Astrocyte (in vitro differentiated cells and primary cell): ENCODE measurements at regions not wholly inside any gene's neighbourhood (a gene's known extent, or its start where the extent isn't known, plus 50 kb on each side); places are given as distances from the start of the nearest gene placed in this dataset.
A peak's percentile ranks its signal among the peaks of the same experiment; 100 is the strongest.

Experiments
- DNase-seq: peaks from one replicate; pipeline ENCODE4 v3.0.0-alpha.2; 2010; ENCODE audit warnings: low read depth
- FAIRE-seq: peaks from 2 replicates; lab custom pipeline; 2011; peaks lifted over from hg19 to GRCh38; lab: Jason Lieb, UNC
- H2AFZ ChIP-seq: 2 replicates; pipeline ENCODE4 v1.6.0; 2012; ENCODE audit warnings: low read depth, low read length, inconsistent platforms
- H3K27ac ChIP-seq: 2 replicates; pipeline ENCODE4 v1.5.1; 2011; ENCODE audit warnings: low read depth, low read length, inconsistent platforms
- H3K27me3 ChIP-seq: 2 replicates; pipeline ENCODE4 v1.6.0; 2011; ENCODE audit warnings: low read length, inconsistent platforms; ENCODE audit not compliant: insufficient read depth
- H3K36me3 ChIP-seq: 2 replicates; pipeline ENCODE4 v1.5.1; 2011; ENCODE audit warnings: low read length, inconsistent platforms; ENCODE audit not compliant: insufficient read depth
- H3K4me1 ChIP-seq: 2 replicates; pipeline ENCODE4 v1.5.1; 2011; ENCODE audit warnings: low read length, inconsistent platforms; ENCODE audit not compliant: insufficient read depth
- H3K4me2 ChIP-seq: 2 replicates; pipeline ENCODE4 v1.6.0; 2012; ENCODE audit warnings: low read length, inconsistent platforms
- H3K4me3 ChIP-seq: 2 replicates; pipeline ENCODE4 v1.5.1; 2011; ENCODE audit warnings: low read depth, mild to moderate bottlenecking, low read length, inconsistent platforms; ENCODE audit not compliant: insufficient read depth
- H3K79me2 ChIP-seq: 2 replicates; pipeline ENCODE4 v1.6.0; 2012; ENCODE audit warnings: mild to moderate bottlenecking, low read length, inconsistent platforms; ENCODE audit not compliant: insufficient read depth
- H3K9ac ChIP-seq: 2 replicates; pipeline ENCODE4 v1.6.0; 2012; ENCODE audit warnings: mild to moderate bottlenecking, low read length, inconsistent platforms
- H3K9me3 ChIP-seq: 2 replicates; pipeline ENCODE4 v1.5.1; 2012; ENCODE audit warnings: low read depth, mild to moderate bottlenecking, low read length, inconsistent platforms; ENCODE audit not compliant: insufficient read depth
- H4K20me1 ChIP-seq: 2 replicates; pipeline ENCODE4 v1.6.0; 2012; ENCODE audit warnings: low read length, inconsistent platforms; ENCODE audit not compliant: insufficient read depth
- H3K27ac Mint-ChIP-seq: one replicate; pipeline ENCODE4 v1.8.0; 2021; ENCODE audit warnings: mild to moderate bottlenecking, mixed read lengths; ENCODE audit not compliant: unreplicated experiment
- H3K27me3 Mint-ChIP-seq: one replicate; pipeline ENCODE4 v1.8.0; 2021; ENCODE audit warnings: low read depth, mixed read lengths; ENCODE audit not compliant: unreplicated experiment
- H3K36me3 Mint-ChIP-seq: one replicate; pipeline ENCODE4 v1.8.0; 2021; ENCODE audit warnings: low read depth, mixed read lengths; ENCODE audit not compliant: unreplicated experiment
- H3K4me1 Mint-ChIP-seq: one replicate; pipeline ENCODE4 v1.8.0; 2021; ENCODE audit warnings: low read depth, mixed read lengths; ENCODE audit not compliant: unreplicated experiment
- H3K4me3 Mint-ChIP-seq: one replicate; pipeline ENCODE4 v1.8.0; 2021; ENCODE audit warnings: mild to moderate bottlenecking, moderate library complexity, mixed read lengths; ENCODE audit not compliant: unreplicated experiment
- H3K9me3 Mint-ChIP-seq: one replicate; pipeline ENCODE4 v1.8.0; 2021; ENCODE audit warnings: mild to moderate bottlenecking, mixed read lengths; ENCODE audit not compliant: unreplicated experiment
- EZH2 ChIP-seq: IDR thresholded peaks from 2 replicates; pipeline ENCODE4 v1.6.1; 2012; ENCODE audit warnings: mild to moderate bottlenecking, low read length, inconsistent platforms; ENCODE audit not compliant: insufficient read depth
- TF ChIP-seq, protein P1 (sequence below): IDR thresholded peaks from 2 replicates; pipeline ENCODE4 v1.5.1; 2011; ENCODE audit warnings: low read depth, mild to moderate bottlenecking, inconsistent platforms, low read length, moderate library complexity; ENCODE audit not compliant: insufficient read depth

DNA sequence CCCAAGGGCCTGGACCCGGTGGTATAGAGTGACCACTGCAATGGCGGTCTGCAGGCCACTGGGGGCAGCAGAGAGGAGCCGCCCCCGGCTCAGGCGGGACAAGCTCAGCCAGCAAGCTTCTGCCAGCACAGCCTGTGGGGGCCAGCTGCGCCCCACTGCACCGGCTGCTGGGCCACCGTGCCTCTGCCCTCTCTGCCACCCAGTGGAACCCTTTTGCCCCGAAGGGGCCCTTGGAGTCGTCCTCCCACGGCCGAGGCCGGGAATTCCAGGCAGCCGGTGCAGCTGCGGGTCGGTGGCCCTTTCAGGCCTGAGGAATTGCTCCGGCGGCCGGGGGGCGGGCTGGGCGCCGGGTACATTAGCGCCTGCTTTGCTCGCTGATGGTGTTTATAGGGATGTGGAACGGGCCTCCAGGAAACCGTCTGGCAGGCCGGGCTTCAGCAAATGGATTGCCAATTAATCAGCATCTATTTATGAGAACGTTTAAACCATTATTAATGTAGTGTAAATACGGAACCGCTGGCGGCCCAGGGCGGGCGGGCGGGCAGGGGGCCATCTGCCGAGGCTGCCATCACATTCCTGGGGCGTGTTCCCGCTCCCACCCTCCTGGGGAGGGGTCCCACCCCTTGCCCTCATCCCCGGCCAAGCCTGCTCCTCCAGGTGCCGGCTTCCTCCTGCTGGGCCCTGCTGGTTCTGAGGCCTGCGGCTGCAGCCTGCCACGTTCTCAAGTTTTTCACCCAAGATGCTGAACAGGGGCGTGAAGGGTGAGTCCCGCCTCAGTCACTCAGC is 127.4 kb downstream of the BARX1 start:
- peak; percentile 13 for DNase-seq
- no peaks in the 10 kb centered on the region for H3K4me1 ChIP-seq
- no peak overlapping the region for H3K9ac ChIP-seq
- no peaks in the 10 kb centered on the region for H3K9me3 ChIP-seq
- no peaks in the 10 kb centered on the region for H3K27me3 ChIP-seq
- no peaks in the 10 kb centered on the region for H3K36me3 Mint-ChIP-seq
- no peak overlapping the region for H3K4me3 Mint-ChIP-seq
- FAIRE-seq: no peak
- H3K79me2 ChIP-seq: no peaks in the 10 kb centered on the region
- H3K27me3 Mint-ChIP-seq: peaks cover 31% of the 10 kb centered on the region
- H3K36me3 ChIP-seq: no peaks in the 10 kb centered on the region
- no peak overlapping the region for H3K27ac Mint-ChIP-seq
- no peak for TF ChIP-seq EZH2
- TF ChIP-seq, protein P1, sequence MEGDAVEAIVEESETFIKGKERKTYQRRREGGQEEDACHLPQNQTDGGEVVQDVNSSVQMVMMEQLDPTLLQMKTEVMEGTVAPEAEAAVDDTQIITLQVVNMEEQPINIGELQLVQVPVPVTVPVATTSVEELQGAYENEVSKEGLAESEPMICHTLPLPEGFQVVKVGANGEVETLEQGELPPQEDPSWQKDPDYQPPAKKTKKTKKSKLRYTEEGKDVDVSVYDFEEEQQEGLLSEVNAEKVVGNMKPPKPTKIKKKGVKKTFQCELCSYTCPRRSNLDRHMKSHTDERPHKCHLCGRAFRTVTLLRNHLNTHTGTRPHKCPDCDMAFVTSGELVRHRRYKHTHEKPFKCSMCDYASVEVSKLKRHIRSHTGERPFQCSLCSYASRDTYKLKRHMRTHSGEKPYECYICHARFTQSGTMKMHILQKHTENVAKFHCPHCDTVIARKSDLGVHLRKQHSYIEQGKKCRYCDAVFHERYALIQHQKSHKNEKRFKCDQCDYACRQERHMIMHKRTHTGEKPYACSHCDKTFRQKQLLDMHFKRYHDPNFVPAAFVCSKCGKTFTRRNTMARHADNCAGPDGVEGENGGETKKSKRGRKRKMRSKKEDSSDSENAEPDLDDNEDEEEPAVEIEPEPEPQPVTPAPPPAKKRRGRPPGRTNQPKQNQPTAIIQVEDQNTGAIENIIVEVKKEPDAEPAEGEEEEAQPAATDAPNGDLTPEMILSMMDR: peak; percentile 65
- H3K9me3 Mint-ChIP-seq: peaks cover 4% of the 10 kb centered on the region
- H3K27ac ChIP-seq: no peak overlapping the region
- H2AFZ ChIP-seq: peak overlapping the region; percentile 86
- H4K20me1 ChIP-seq: no peaks in the 10 kb centered on the region
- peak overlapping the region; percentile 84 for H3K4me2 ChIP-seq
- H3K4me3 ChIP-seq: peak overlapping the region; percentile 39
- no peaks in the 10 kb centered on the region for H3K4me1 Mint-ChIP-seq

DNA sequence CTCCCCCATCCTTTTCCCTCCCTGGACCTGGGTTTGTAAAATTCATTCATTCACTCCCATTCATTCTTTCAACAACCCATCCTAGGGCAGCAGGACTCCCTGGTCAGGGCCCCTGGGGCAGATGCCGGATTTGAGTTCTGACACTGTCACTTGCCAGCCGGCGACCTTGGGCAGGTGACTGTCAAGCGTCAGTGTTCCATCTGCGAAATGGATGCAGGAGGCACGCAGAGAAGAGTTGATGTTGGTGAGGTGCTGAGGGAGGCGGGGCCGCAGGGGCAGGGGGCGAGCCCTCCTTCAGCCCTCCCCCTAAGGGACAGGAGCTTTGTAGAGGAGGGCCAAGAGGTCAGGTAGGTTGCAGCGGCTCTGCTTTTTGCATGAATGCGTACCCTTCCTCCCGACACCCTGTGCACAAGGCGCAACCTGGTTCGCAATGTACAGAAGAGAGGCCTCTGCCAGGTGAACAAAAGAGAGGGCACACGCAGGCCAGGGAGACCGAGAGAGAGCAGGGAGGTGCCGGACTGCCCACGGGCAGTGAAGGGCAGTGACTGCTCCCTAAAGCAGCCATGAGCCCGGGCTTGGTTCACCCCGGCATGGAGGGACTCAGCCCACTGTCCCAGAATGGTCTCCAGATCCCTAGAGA is 128.1 kb downstream of the BARX1 start:
- Histone ChIP-seq H3K4me3 (no peak overlapping the region), H3K9ac (no peak overlapping the region), H2AFZ (peak overlapping the region; percentile 41), H3K27ac (no peak overlapping the region), H4K20me1 (no peaks in the 10 kb centered on the region), H3K4me1 (no peaks in the 10 kb centered on the region), H3K27me3 (no peaks in the 10 kb centered on the region), H3K36me3 (no peaks in the 10 kb centered on the region), H3K4me2 (peak overlapping the region; percentile 84), H3K9me3 (no peaks in the 10 kb centered on the region), H3K79me2 (no peaks in the 10 kb centered on the region)
- Mint-ChIP-seq H3K4me3 (no peak overlapping the region), H3K36me3 (no peaks in the 10 kb centered on the region), H3K27ac (no peak overlapping the region), H3K27me3 (peaks cover 36% of the 10 kb centered on the region), H3K4me1 (no peaks in the 10 kb centered on the region), H3K9me3 (peaks cover 4% of the 10 kb centered on the region)
- TF ChIP-seq EZH2: no peak
- TF ChIP-seq, protein P1: no peak
- FAIRE-seq (no peak), DNase-seq (no peak)

DNA sequence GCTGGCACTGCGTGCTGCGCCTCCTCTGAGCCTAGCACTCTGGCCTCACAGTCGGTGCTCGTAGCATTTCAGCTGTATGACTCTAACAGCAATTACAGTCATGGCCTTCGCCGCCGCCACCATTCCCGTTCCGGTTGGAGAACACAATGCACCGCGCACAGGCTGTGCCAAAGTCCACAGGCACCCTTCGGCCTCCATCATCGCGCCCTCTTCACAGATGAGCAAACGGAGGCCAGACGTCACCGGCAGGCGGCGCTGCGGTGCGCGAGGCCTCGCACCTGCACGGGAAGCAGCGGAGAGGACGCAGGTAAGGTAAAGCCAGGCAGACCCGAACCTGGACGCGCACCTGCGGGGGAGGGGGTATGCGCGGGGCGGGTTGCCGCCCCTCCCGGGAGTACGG is 128.9 kb downstream of the BARX1 start:
- H3K4me1 Mint-ChIP-seq: no peaks in the 10 kb centered on the region
- Histone ChIP-seq H3K4me2 (no peak overlapping the region), H4K20me1 (no peaks in the 10 kb centered on the region), H2AFZ (no peak overlapping the region), H3K9me3 (no peaks in the 10 kb centered on the region), H3K27ac (no peak overlapping the region), H3K36me3 (no peaks in the 10 kb centered on the region), H3K4me3 (no peak overlapping the region), H3K9ac (no peak overlapping the region), H3K79me2 (no peaks in the 10 kb centered on the region), H3K4me1 (no peaks in the 10 kb centered on the region), H3K27me3 (no peaks in the 10 kb centered on the region)
- no peak overlapping the region for H3K4me3 Mint-ChIP-seq
- no peak overlapping the region for H3K27ac Mint-ChIP-seq
- FAIRE-seq: no peak
- no peak for TF ChIP-seq EZH2
- no peak for DNase-seq
- H3K27me3 Mint-ChIP-seq: peaks cover 42% of the 10 kb centered on the region
- H3K9me3 Mint-ChIP-seq: peaks cover 4% of the 10 kb centered on the region
- no peaks in the 10 kb centered on the region for H3K36me3 Mint-ChIP-seq
